DND-41 (cell line): ENCODE measurements at regions not wholly inside any gene's neighbourhood (a gene's known extent, or its start where the extent isn't known, plus 50 kb on each side); places are given as distances from the start of the nearest gene placed in this dataset.

Source experiments
- CTCF ChIP-seq: IDR thresholded peaks from 2 replicates; pipeline ENCODE4 v1.5.1; 2012; ENCODE audit warnings: borderline replicate concordance, low read length, moderate library complexity, mild to moderate bottlenecking; ENCODE audit not compliant: poor library complexity, severe bottlenecking; ENCODE audit errors: extremely low read depth
- EZH2 ChIP-seq: IDR thresholded peaks from 3 replicates; pipeline ENCODE4 v1.6.1; 2012; ENCODE audit warnings: borderline replicate concordance, low read depth, mild to moderate bottlenecking, moderate library complexity, low read length, inconsistent platforms; ENCODE audit not compliant: severe bottlenecking

- TF ChIP-seq CTCF (no peak), EZH2 (no peak)
Observed at GRCh38 chr9:89664896-89665329, 60.1 kb downstream of the GADD45G start.
